Mucosa of stomach (tissue), 1 donor: ENCODE measurements at regions not wholly inside any gene's neighbourhood (a gene's known extent, or its start where the extent isn't known, plus 50 kb on each side); places are given as distances from the start of the nearest gene placed in this dataset.

ENCODE experiments used
- H3K27me3 ChIP-seq: one replicate; pipeline ENCODE4 v1.7.0; 2013; ENCODE audit warnings: mild to moderate bottlenecking, low read length; ENCODE audit not compliant: control insufficient read depth, insufficient read depth
- H3K36me3 ChIP-seq: one replicate; pipeline ENCODE4 v1.7.0; 2013; ENCODE audit warnings: low read length; ENCODE audit not compliant: control insufficient read depth, insufficient read depth
- H3K4me1 ChIP-seq: one replicate; pipeline ENCODE4 v1.7.0; 2013; ENCODE audit warnings: mild to moderate bottlenecking, low read length; ENCODE audit not compliant: control insufficient read depth, insufficient read depth
- H3K4me3 ChIP-seq: one replicate; pipeline ENCODE4 v1.7.0; 2013; ENCODE audit warnings: low read length
- H3K9ac ChIP-seq: one replicate; pipeline ENCODE4 v1.7.0; 2013; ENCODE audit warnings: mild to moderate bottlenecking, low read length, moderate library complexity
- H3K9me3 ChIP-seq: one replicate; pipeline ENCODE4 v1.7.0; 2013; ENCODE audit warnings: mild to moderate bottlenecking, low read length, moderate library complexity; ENCODE audit not compliant: control insufficient read depth
- donor health status: Pancreatic carcinoma.

GRCh38 chr3:14283092-14283812 lies 104.6 kb downstream of the LSM3 start:
- Histone ChIP-seq H3K4me1 (no peaks in the 10 kb centered on the region), H3K9me3 (no peaks in the 10 kb centered on the region), H3K4me3 (no peak overlapping the region), H3K27me3 (peaks cover 4% of the 10 kb centered on the region), H3K9ac (no peak overlapping the region), H3K36me3 (no peaks in the 10 kb centered on the region)

DNA sequence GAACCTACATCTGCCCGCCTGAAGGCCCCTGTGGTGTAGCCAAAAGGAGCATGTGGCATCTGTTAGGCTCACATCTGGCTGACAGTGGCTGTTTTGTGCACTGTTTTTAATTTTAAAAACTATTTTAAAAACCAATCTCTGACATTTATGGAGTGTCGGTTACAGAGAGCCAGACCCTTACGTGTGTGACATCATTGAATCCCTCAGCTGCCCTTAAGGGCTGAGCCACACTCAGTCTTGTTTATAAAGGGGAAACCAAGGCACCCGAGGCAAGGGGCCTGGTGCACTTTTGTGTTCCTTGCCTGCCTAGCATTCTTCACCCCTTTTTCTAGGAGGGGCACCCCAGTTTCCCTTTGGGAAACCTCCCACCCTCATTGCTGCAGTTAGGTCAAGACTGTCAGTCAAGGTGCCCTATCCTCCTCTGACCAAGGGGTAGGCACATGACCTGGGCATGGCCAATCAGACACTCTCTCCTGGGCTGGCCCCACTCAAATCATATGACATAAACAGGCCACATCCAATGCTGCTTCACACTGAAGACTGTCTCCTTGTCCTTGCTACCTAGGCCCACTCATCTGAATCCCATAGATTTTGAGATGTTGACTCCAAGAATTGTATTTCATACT lies 105.3 kb downstream of the LSM3 start:
- no peaks in the 10 kb centered on the region for H3K4me1 ChIP-seq
- no peak overlapping the region for H3K9ac ChIP-seq
- no peaks in the 10 kb centered on the region for H3K36me3 ChIP-seq
- H3K27me3 ChIP-seq, result peaks cover 4% of the 10 kb centered on the region
- H3K9me3 ChIP-seq, result no peaks in the 10 kb centered on the region
- no peak overlapping the region for H3K4me3 ChIP-seq

DNA sequence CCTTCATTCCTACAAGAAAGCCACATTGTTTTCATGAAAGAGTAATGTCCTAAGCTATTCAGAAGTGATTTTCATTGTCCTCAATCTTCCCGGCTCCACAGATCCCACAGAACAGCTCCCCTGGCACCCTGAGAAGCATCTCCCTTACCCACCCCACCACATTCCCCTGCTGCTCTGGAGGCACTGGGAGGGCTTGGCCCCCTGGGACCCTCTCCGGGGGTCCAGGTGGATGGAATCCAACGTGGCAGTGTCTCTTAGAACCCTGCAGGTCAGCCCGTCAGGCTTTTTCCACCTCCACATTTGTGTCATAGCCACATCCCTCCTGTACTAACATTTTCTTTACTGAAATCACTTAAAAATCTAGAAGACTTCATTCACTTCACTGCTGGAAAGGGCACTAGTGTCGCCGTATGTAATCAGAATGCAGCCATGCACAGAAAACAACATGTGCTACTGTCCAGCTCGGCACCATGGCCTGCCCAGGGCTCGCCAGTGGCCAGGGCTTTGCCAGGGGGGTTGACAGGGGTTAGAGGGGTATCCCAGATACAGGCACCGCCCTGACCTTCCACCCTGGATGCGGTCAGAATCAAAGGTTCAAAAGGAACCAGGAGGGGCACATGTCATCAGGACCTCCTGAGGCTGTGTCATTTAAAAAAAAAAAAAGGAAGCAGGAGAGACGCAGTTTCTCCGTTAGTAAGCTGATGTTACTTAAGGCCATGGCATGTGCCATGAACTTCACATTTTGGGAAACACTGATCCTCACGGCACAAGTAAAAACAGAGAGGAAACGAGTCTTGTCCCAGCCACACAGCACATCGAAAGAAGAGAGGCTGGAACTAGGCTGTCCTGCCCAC lies 106.3 kb downstream of the LSM3 start:
- Histone ChIP-seq H3K4me1 (peaks cover 2% of the 10 kb centered on the region), H3K9me3 (no peaks in the 10 kb centered on the region), H3K36me3 (no peaks in the 10 kb centered on the region), H3K9ac (no peak overlapping the region), H3K4me3 (no peak overlapping the region), H3K27me3 (no peaks in the 10 kb centered on the region)

- no peaks in the 10 kb centered on the region for H3K27me3 ChIP-seq
- no peaks in the 10 kb centered on the region for H3K36me3 ChIP-seq
- H3K9ac ChIP-seq, result no peak overlapping the region
- H3K4me1 ChIP-seq, result peaks cover 5% of the 10 kb centered on the region
- H3K4me3 ChIP-seq, result no peak overlapping the region
- H3K9me3 ChIP-seq, result no peaks in the 10 kb centered on the region
Measured at GRCh38 chr3:14285548-14285925, 106.9 kb downstream of the LSM3 start.

DNA sequence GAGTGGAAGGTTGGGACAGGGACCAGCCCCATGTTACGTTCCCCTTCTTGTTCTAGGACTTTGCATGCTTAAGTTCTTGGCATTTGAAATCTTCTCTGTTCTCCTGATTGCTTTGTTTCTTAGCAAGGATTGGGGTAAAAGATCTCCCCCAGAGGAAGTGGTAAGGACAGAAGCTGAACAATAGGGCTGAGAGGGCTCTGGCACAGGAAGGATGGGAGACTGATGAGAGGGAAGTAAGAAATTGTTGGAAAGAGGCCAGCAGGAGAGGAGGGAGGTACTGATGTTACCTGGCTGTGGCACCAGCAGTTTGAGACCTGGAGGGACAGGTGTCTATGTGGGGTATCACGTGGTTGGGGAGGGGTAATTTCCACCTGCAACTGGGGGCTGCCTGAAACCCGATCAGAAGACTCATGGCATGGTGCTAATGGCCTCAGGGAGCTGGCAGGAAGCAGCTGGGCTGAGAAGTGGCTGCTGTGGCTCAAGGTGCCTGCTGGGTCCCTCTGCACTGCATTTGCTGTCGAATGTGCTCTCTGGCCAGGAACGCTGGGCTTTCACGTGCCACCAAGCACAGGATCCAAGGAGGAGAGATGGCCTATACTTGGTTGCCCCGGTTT lies 108.4 kb downstream of the LSM3 start:
- H3K4me1 ChIP-seq, result peaks cover 5% of the 10 kb centered on the region
- no peaks in the 10 kb centered on the region for H3K27me3 ChIP-seq
- no peaks in the 10 kb centered on the region for H3K9me3 ChIP-seq

DNA sequence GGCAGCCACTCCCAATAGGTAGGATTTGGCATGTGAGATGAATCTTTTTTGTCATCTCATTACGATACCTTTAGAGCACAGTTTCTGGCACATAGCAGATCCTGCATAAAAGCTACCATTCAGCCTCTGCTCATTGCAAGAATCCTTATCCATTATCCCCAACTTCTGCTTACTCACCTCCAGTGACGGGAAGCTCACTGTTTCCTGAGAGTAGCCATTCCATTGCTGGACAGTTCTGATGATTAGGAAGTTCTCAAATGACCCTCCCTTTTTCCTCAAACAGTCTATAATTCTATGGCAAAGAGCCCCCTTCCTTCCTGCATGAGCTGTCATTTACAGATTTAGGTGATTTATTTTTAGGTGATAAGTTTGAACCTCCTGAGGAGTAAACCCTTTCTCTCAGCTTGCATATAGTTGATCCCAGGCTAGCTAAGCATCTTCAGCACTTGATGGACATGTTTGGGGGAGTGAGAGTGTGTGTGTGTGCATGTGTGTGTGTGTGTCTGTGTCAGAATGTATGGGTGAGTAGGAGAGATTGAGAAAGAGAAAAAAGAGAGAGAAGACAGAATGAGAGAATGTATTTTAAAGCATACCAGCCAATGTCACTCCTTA lies 109.7 kb downstream of the LSM3 start:
- Histone ChIP-seq H3K27me3 (no peaks in the 10 kb centered on the region), H3K36me3 (no peaks in the 10 kb centered on the region), H3K4me1 (peaks cover 5% of the 10 kb centered on the region), H3K9ac (no peak overlapping the region), H3K9me3 (no peaks in the 10 kb centered on the region), H3K4me3 (no peak overlapping the region)

More for the DNA sequence above, 108.4 kb downstream of the LSM3 start:
- Histone ChIP-seq H3K4me3 (no peak overlapping the region), H3K9ac (no peak overlapping the region), H3K36me3 (no peaks in the 10 kb centered on the region)

DNA sequence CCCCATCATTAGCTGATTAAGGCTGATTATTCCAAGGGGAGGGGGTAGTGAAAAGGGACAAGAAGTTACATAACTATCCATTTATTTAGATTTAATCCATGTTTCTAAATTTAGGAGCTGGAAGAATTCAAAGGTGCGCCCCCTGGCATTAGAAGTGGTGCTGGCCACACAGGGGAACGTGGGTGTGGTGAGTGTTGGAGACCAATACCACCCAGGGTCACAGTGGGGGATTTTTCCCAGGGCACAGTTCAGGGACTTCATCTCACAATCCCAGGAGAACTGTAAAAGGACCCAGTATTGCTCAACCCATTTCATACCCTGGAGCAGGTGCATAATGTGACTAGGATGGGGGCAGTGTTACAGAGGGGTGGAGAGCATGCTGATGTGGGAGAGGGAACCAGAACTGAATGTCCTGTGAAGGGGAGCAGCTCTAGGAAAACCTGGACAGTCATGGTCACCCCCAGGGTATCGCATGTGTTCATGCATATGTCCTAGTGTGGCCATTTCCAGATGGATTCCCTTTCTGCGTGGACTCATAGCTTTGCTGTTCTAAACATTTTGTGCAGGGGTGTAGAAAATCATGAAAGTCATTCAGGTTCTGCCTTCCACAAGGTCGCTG lies 110.3 kb downstream of the LSM3 start:
- H3K9me3 ChIP-seq, result no peaks in the 10 kb centered on the region
- H3K9ac ChIP-seq, result no peak overlapping the region
- no peaks in the 10 kb centered on the region for H3K36me3 ChIP-seq
- no peak overlapping the region for H3K4me3 ChIP-seq
- H3K4me1 ChIP-seq, result peaks cover 5% of the 10 kb centered on the region
- no peaks in the 10 kb centered on the region for H3K27me3 ChIP-seq

- Histone ChIP-seq H3K4me3 (no peak overlapping the region), H3K9ac (no peak overlapping the region), H3K36me3 (no peaks in the 10 kb centered on the region), H3K27me3 (no peaks in the 10 kb centered on the region), H3K4me1 (peaks cover 5% of the 10 kb centered on the region), H3K9me3 (no peaks in the 10 kb centered on the region)
Measured at GRCh38 chr3:14289590-14290461, 111.2 kb downstream of the LSM3 start.

GRCh38 chr3:14290631-14291385 lies 111.6 kb upstream of the SLC6A6 start:
- H3K27me3 ChIP-seq, result no peaks in the 10 kb centered on the region
- H3K9ac ChIP-seq, result no peak overlapping the region
- H3K36me3 ChIP-seq, result no peaks in the 10 kb centered on the region
- H3K4me3 ChIP-seq, result no peak overlapping the region
- no peaks in the 10 kb centered on the region for H3K9me3 ChIP-seq
- H3K4me1 ChIP-seq, result peaks cover 6% of the 10 kb centered on the region

GRCh38 chr3:14295037-14295436 lies 107.4 kb upstream of the SLC6A6 start:
- Histone ChIP-seq H3K9me3 (no peaks in the 10 kb centered on the region), H3K9ac (no peak overlapping the region), H3K27me3 (no peaks in the 10 kb centered on the region), H3K4me1 (peaks cover 12% of the 10 kb centered on the region), H3K36me3 (no peaks in the 10 kb centered on the region), H3K4me3 (no peak overlapping the region)
